Head of caudate nucleus (tissue), 42 donors: ENCODE measurements at regions not wholly inside any gene's neighbourhood (a gene's known extent, or its start where the extent isn't known, plus 50 kb on each side); places are given as distances from the start of the nearest gene placed in this dataset.

Experiments used
- DNase-seq, 42 donors: peaks; one replicate each; pipeline versions ENCODE4 v3.0.0 to v3.0.0-alpha.2; 2020 to 2021; ENCODE audit warnings: mixed read lengths in 7 of 42
- intact Hi-C: fragments of 100-400 bp; cut with DNase I; formaldehyde crosslinking; loops from one replicate; pipeline ENCODE4 v1.15.0; 2022

- DNase-seq = no peak
- intact Hi-C loops = no loop called here
Observed at GRCh38 chr12:62103748-62104147, 156.5 kb upstream of the USP15 start.

DNA sequence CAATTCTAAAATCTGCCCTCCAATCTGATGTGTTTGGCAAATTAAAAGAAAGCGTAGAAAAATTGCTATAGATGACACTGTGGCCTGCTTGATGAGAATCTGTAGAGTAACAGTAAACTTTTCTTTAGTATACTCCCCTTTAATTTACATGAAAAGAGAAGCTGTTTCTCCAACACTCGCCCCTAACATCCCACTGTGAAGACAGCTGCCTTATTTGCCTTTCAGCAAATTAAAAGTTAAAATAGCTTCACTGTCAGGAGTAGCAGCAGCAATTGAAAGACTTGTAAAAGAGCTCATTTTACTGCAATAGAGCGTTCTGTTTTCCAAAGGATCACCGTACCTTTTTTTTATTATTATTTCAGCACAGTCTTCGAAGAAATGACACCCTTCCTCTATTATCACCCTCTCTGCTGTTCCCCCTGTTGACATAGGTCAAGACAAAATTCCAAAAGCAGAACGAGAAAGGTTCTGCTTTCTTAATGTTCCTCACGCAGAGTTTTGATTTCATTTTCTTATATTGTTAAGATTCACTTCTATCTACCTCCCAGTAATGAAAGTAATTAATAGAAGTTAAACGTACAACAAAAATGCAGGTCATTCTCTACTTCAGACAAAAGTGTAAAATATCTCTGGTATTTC, 153.5 kb upstream of the USP15 start:
- DNase-seq = no peak
- intact Hi-C loops = no loop called here

DNA sequence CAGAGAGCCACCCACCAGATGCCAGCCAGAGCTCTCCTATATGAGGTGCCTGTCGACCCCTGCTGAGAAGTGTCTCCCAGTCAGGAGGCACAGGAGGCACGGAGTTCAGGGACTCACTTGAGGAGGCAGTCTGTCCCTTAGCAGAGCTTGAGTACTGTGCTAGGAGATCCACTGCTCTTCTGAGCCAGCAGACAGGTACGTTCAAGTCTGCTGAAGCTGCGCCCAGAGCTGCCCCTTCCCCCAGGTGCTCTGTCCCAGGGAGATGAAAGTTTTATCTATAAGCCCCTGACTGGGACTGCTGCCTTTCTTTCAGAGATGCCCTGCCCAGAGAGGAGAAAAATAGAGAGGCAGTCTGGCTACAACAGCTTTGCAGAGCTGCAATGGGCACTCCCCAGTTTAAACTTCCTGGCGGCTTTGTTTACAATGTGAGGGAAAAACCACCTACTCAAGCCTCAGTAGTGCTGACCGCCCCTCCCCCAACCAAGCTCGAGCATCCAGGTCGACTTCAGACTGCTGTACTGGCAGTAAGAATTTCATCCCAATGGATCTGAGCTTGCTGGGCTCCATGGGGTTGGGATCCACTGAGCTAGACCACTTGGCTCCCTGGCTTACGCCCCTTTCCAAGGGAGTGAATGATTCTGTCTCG, 146.7 kb upstream of the USP15 start:
- intact Hi-C loops = no loop called here
- no peak for DNase-seq

GRCh38 chr12:62116986-62117385, 143.2 kb upstream of the USP15 start:
- intact Hi-C loops = no loop called here
- DNase-seq = no peak

DNA sequence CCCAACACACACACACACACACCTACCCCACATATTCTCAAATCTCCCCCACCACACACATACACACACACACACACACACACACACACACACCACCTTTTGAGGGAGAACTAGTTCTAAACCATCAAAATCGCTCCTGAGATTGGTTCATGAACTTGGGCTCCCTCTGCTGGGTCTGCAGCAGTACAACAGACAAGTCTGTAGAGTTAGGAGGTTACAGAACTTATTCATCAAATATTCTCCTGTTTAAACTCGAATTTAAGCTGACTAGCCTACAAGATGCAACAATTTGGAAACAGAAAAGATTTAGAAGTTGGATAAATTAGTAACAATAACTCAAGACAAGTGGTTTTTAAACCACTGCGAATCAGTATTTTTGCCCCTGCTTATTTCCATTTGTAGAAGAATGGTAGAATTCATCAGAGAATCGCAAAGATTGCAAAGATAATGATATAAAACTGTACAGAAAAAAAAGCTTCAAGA, 136.4 kb upstream of the USP15 start:
- DNase-seq = peak in 41 of 42 donors; percentile 8 to 74 (median 44)
- intact Hi-C loops = no loop called here

DNA sequence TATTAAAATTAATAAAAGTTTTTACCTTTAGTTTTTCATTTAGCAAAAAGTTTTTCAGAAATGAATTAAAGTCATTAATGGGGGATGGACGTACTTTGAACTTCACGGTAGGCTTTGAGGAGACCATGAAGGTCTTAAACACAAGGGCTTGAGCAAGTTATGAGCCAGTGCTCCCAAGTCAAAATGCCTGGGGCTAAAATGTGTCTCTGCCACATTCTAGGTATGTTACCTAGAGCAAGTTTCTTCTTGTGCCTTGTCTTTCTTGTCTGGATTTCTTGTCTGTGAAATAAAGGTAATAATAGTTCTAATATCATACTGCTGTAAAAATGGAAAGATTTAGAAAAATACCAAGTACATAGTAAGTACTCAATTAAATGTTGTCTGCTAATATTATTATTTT, 132.7 kb upstream of the USP15 start:
- intact Hi-C loops = no loop called here
- no peak for DNase-seq

DNA sequence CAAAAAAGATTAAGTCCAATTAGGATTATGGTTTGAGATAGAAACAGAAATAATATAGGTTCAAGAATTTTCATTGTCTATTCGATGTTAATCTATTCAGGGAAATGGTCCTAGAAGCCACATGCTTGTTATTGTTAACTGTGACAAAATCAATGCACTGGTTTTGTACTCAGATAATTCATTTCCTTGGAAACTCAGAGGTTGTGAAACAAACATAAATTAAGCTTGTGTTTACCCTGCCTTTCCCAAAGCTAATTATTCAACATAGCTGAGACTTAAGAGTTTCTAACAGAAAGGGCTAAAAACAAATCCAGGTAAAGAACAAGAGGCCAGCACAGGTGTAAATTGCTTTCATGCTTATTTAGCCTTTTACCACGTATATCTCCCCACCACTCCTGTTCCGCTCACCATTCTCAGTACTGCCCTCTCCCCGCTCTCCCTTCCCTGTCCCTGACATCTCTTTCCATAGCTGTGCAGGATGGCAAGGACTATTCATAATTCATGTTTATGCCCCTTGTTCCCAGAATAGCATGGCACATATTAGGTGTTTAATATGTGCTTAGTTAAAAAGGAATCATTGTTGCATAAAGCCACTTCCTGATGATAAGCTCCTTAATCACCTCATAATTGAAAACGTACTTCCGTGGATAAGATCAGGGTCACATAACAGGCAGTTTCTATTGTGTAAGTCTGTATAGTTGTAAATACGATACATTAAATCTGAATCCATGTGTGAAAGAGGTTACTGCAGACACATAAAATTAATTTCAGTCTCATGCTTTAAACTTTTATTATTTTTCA, 131.8 kb upstream of the USP15 start:
- intact Hi-C loops = no loop called here
- DNase-seq = no peak

DNA sequence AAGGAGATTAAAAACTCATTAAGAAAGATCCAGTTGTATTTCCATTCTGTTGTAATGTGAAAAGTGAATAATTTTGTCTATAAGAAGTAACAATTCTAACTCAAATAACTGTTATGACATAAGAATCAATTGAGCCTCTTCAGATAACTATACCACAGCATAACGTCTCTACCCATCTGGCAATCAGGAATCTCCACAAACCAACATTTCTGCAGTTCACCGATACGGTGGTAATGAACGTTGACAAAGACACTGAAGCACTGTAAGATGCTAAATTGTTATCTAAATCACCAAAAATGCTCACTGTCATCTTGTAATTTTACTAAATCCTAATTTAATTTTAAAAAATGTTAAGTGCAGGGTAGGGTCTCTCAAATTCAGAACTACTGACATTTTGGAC, 130.9 kb upstream of the USP15 start:
- intact Hi-C loops = no loop called here
- DNase-seq = no peak

GRCh38 chr12:62130402-62130801, 129.8 kb upstream of the USP15 start:
- no peak for DNase-seq
- intact Hi-C loops = no loop called here

DNA sequence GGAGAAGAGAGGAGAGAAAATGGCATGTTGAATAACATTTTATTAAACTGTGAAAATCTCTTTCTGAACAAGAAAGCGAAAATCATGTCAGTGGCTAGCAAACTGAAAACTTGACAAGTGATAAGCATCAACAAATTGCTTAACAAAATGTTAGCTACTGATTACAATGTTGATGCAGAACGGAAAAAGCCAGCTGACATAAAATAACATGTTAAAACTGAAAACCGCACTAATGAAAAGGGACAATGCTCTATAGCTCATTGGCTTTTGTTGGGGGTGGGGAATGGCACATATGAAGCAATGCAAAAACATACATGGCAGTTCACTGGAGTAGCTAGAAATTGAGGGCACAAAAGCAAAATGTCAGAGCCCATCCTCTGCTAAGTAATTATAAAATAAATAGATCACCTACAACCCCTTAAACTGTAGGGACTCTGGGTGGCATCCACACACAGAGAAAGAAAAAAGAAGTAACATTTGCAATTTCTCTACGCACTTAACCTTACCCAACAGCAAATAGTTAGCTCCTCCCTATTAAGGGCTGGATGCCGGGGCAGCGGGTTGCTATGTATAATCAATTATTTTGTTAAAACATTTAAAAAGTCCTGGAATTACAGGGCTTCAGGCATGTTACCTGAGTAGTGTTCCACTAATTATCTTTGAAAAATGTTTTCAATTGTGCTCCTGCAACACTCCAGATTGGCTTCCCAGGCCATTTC, 129.2 kb upstream of the USP15 start:
- intact Hi-C loops = no loop called here
- DNase-seq = no peak

DNA sequence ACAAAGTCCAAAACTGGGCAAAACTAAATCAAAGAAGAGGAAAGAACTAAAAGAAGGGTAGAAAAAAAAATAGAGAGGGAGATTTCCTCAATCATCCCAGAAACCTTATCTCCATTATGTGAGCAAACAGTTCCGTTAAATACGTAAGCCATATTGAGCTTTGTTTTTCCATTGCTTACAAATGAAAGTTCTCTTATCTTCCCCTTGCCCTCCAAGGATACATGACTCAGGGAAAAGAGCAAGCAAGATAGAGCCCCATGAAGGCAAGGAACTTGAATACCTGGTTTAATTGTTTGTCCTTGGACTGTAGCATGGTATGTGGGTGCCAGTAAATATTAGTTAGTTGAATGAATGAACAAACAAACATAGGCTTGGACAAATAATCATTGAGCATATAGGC, 126.8 kb upstream of the USP15 start:
- DNase-seq = no peak
- intact Hi-C loops = no loop called here

DNA sequence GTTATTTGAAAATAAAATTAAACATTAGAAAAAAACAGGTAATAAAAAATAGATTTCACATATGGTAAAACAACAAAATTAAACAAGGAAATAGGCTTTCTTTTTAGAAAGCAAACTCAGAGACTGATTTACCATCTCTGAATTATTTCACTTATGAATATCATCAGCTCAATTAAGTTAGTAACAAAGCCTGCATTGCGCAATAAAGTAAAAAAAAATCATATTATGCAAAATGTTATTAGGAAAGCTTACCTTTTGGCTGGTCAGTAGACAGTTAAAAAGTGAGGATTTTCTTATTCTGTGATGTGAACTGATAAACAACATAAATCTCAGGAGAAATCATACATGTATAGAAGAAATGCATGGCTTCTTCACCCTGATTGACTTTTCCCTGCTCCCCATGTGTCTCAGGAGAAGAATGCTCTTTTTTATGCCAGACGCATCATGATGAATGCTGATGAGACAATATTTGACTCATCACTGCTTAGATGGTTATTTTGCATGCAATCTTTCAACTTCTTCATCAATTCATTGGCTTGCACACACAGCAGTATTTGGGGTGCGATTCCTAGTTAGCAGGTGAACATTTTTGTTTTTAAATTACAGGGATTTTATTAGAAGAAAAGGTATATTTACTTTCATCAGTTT, 124.5 kb upstream of the USP15 start:
- DNase-seq = no peak
- intact Hi-C loops = no loop called here

DNA sequence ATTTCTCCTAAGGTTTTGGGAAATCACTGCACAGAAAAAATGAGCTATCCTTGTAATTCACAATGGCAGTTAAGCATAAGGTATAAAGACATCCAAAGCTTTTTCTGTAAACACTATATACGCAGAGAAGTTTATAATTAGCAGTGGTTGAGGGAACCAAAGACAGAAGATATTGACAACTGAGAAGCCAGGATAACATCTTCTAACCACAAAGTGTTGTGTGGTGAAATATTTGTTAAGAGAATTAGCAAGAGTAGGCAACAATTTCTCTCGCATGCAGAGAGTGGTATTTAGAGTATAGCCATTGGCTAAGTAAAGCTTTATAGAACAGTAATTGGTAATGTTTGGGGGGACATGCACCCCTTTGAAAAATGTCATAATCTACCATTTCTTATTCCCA, 123.7 kb upstream of the USP15 start:
- no peak for DNase-seq

DNA sequence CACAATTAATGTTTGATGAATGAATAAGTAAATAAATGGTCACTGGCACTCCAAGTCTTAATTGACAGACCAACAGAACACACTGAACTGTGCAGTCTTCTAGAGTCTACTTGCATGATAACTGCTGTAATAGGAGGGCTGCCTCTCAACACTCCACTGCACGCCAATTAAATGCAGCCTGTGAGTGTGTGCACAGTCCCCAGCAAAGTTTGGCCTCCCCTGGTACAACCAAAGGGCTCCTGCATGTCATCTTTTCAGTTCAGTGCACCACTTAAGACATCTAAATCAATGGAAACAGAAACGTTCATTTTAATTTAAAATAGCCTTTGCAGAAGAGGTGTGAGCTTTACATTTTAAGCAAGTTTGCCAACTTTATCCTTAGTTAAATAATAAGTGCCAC, 121.7 kb upstream of the USP15 start:
- no peak for DNase-seq
- intact Hi-C loops = no loop called here

More for the DNA sequence above, 123.7 kb upstream of the USP15 start:
- intact Hi-C loops = no loop called here

DNA sequence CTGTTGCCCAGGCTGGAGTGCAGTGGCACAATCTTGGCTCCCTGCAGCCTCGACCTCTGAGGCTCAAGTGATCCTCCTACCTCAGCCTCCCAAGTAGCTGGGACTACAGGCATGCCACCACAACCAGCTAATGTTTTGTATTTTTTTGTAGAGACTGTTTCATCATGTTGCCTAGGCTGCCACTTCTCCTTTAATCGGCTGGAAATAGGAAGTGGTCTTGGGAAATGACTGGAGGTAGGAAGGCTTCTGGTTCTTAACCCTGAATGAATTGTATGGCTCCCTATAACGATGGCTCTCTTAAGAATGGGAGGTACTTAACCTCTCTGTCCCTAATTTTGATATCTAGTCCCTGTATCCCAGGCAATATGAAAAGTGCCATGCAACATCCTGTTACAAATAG, 113.9 kb upstream of the USP15 start:
- no peak for DNase-seq
- intact Hi-C loops = no loop called here

DNA sequence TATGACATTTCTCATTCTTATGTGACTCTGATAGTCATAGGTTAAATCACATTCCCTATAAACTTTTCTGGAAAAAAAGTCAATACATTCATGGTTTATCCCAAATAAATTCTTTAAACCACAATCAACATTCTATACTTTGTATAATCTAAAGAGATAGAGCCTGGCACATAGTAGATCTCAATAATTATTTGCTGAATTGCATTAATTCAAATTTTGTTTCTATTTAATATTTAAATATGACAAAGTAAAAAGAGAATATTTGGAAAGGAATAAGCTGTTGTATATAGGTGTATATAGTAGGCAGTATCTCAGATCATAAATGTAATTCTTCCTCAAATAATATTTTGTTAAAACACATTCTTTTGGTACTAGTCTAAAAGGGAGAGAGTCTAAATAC, 102.2 kb upstream of the USP15 start:
- DNase-seq = no peak
- intact Hi-C loops = no loop called here

GRCh38 chr12:62158461-62159360, 101.5 kb upstream of the USP15 start:
- intact Hi-C loops = no loop called here
- no peak for DNase-seq

- no peak for DNase-seq
- intact Hi-C loops = no loop called here
Observed at GRCh38 chr12:62162214-62162613, 98.0 kb upstream of the USP15 start.
